Right atrium auricular region (tissue), 2 donors: ENCODE measurements at regions not wholly inside any gene's neighbourhood (a gene's known extent, or its start where the extent isn't known, plus 50 kb on each side); places are given as distances from the start of the nearest gene placed in this dataset.
A peak's percentile ranks its signal among the peaks of the same experiment; 100 is the strongest.

Experiments used
- DNase-seq: peaks from one replicate; pipeline ENCODE4 v3.0.0-alpha.2; 2019; ENCODE audit warnings: low spot score
- H3K27ac ChIP-seq, 2 donors: fragments of 200-600 bp; sonication (generic); 1 replicate in 1 of 2; 2 replicates in 1 of 2; pipeline ENCODE4 v1.5.1; 2016 to 2019
- H3K27me3 ChIP-seq, 2 donors: fragments of 200-600 bp; sonication (generic); one replicate each; pipeline versions ENCODE4 v1.5.1 to v1.6.0; 2017 to 2019
- H3K36me3 ChIP-seq: fragments of 200-600 bp; sonication (generic); one replicate; pipeline ENCODE4 v1.5.1; 2016
- H3K4me1 ChIP-seq, 2 donors: fragments of 200-600 bp; sonication (generic); one replicate each; pipeline versions ENCODE4 v1.5.1 to v1.6.0; 2017 to 2019
- H3K4me3 ChIP-seq, 2 donors: fragments of 200-600 bp; sonication (generic); 1 replicate in 1 of 2; 2 replicates in 1 of 2; pipeline ENCODE4 v1.5.1; 2017 to 2019; ENCODE audit warnings: mild to moderate bottlenecking in 1 of 2, moderate library complexity in 1 of 2
- H3K9me3 ChIP-seq, 2 donors: fragments of 200-600 bp; sonication (generic); one replicate each; pipeline ENCODE4 v1.5.1; 2019
- TF ChIP-seq, protein P1 (sequence below), 2 donors: fragments of 200-600 bp; sonication (generic); IDR thresholded peaks; one replicate each; pipeline ENCODE4 v1.5.1; 2019; ENCODE audit warnings: antibody characterized with exemption in 2 of 2

DNA sequence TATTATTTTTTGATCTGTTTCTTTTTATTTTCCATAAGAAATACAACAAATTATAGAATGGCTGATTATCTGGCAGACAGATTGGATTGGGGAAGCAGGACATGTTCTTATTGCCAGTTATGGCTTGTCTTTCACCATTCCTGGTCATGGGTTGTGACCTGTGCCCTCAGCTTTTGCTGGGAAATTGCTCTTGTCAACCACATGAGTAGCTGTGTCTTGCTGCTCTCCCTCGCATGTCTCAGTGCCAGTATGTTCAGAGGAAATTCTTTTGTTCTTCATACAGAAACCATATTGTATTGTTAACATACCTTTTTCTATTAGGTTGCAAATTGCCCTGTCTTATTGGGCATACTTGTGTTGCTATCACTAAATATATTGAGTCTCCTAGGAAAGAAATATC is 344.1 kb downstream of the OSTF1 start:
- Histone ChIP-seq H3K27ac (peak overlapping the region; percentile 49 to 68), H3K4me3 (no peak overlapping the region)

DNA sequence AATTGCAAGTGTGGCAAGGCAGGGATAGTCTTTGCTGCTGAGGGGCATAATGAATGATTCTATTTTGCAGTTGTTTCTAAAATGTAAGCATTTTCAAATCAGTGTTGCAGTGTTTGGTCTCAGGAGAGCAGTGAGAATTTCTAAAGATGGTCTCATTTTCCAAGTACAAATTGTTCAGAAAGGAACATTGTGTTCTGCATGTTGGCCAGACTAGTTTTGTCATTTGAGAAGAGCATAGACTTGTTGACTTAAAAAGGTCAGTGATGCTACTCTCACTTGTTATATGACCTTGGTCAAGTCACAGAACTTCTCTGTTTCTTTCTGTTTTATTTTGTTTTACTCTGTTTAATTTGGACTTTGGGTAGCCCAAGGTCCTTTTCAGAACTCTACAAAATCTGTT is 344.6 kb downstream of the OSTF1 start:
- no peaks in the 10 kb centered on the region for H3K36me3 ChIP-seq
- TF ChIP-seq, protein P1, sequence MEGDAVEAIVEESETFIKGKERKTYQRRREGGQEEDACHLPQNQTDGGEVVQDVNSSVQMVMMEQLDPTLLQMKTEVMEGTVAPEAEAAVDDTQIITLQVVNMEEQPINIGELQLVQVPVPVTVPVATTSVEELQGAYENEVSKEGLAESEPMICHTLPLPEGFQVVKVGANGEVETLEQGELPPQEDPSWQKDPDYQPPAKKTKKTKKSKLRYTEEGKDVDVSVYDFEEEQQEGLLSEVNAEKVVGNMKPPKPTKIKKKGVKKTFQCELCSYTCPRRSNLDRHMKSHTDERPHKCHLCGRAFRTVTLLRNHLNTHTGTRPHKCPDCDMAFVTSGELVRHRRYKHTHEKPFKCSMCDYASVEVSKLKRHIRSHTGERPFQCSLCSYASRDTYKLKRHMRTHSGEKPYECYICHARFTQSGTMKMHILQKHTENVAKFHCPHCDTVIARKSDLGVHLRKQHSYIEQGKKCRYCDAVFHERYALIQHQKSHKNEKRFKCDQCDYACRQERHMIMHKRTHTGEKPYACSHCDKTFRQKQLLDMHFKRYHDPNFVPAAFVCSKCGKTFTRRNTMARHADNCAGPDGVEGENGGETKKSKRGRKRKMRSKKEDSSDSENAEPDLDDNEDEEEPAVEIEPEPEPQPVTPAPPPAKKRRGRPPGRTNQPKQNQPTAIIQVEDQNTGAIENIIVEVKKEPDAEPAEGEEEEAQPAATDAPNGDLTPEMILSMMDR (IDR thresholded peaks at IDR 0.05): no peak
- H3K4me3 ChIP-seq: no peak overlapping the region
- peaks cover 0 to 13% of the 10 kb centered on the region in 2 donors for H3K4me1 ChIP-seq
- H3K27me3 ChIP-seq: no peaks in the 10 kb centered on the region
- peak overlapping the region; percentile 53 to 68 for H3K27ac ChIP-seq
- DNase-seq: no peak
- no peaks in the 10 kb centered on the region for H3K9me3 ChIP-seq

More for the DNA sequence above, 344.1 kb downstream of the OSTF1 start:
- DNase-seq: no peak
- Histone ChIP-seq H3K27me3 (no peaks in the 10 kb centered on the region), H3K36me3 (no peaks in the 10 kb centered on the region), H3K9me3 (no peaks in the 10 kb centered on the region), H3K4me1 (peaks cover 0 to 13% of the 10 kb centered on the region in 2 donors)
- TF ChIP-seq, protein P1 (IDR thresholded peaks at IDR 0.05): no peak

DNA sequence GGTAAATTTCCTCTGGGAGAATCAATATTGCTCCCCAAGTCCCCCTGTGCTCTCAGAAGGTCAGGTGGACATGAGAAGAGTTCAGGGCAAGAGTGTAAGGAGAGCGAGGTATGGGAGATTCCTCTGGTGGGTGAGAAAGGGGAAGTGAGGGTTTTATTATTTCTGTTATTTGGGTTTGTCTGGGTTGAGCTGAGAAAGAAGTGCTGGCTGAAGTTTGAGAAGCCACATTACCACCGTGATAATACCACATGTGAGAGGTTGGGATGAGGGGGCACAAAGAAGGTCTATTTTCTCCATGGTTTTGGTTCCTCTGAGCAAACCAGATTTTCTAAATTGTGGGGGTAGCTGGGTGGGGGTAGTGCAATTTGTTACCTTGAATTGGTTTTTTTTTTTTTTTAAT is 350.4 kb downstream of the OSTF1 start:
- Histone ChIP-seq H3K36me3 (no peaks in the 10 kb centered on the region), H3K9me3 (no peaks in the 10 kb centered on the region), H3K4me3 (no peak overlapping the region), H3K4me1 (no peaks in the 10 kb centered on the region), H3K27ac (no peak overlapping the region), H3K27me3 (no peaks in the 10 kb centered on the region)
- DNase-seq: no peak
- TF ChIP-seq, protein P1 (IDR thresholded peaks at IDR 0.05): no peak

DNA sequence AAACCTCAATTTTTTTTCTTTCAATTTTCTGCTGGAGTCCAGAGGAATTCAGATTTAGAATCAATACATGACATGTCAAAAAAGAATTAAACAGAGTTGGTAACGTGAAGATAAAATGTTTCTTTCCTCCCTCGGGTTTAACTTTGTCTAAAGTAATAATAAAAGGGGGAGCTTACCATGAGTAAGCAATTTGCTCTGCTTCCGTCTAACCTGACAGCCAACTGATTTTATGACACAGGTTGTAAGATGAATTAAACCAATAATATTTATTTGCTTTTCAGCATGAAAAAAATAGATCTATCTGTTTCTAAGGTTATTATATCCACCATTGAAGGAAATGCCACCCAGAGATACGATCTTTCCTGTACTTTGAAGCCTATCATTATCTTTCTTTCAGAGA is 352.6 kb downstream of the OSTF1 start:
- H3K4me3 ChIP-seq: no peak overlapping the region
- no peaks in the 10 kb centered on the region for H3K4me1 ChIP-seq
- no peaks in the 10 kb centered on the region for H3K27me3 ChIP-seq
- TF ChIP-seq, protein P1 (IDR thresholded peaks at IDR 0.05): no peak
- no peaks in the 10 kb centered on the region for H3K36me3 ChIP-seq
- H3K27ac ChIP-seq: no peak overlapping the region
- H3K9me3 ChIP-seq: no peaks in the 10 kb centered on the region
- DNase-seq: no peak

DNA sequence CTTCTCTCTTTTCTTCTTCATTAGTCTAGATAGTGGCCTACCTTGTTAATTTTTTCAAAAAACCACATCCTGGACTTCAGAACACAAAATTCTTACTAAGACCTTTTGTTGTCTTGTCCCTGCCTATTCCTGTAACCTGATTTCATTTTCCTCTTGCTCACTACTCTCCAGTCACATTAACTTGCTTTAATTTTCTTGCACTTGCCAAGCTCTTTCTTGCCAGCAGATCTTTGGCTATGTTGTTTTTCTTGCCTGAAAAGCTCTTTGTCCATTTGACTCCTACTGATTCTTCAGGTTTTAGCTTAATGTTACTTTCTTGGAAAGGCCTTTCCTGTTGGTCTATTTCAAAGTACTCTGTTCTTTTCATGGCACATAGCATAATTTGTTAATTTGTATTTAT is 356.8 kb downstream of the OSTF1 start:
- no peaks in the 10 kb centered on the region for H3K9me3 ChIP-seq
- TF ChIP-seq, protein P1 (IDR thresholded peaks at IDR 0.05): no peak
- H3K4me1 ChIP-seq: peaks cover 0 to 9% of the 10 kb centered on the region in 2 donors
- H3K27ac ChIP-seq: no peak overlapping the region
- no peak overlapping the region for H3K4me3 ChIP-seq
- no peaks in the 10 kb centered on the region for H3K36me3 ChIP-seq
- H3K27me3 ChIP-seq: no peaks in the 10 kb centered on the region
- no peak for DNase-seq

DNA sequence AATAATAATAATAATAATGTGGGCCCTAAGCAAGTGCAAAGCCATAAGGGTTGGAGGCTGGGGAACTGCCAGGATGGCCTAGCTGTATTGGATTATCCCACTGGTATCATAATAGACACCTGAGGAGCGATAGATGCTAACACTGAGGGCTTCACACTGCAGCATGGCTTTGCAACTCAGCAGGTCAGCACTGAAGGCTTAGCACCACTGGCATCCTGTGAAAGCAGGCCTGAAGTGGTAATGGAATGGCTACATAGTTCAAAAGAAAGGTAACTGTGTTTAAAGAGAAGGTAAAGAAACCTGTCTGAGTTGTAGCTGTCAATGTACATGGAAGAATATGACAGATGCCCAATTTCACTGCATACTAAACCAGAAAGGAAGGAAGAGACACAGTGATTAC is 359.0 kb downstream of the OSTF1 start:
- H3K27ac ChIP-seq: no peak overlapping the region
- TF ChIP-seq, protein P1 (IDR thresholded peaks at IDR 0.05): no peak
- H3K9me3 ChIP-seq: no peaks in the 10 kb centered on the region

More for the DNA sequence above, 359.0 kb downstream of the OSTF1 start:
- DNase-seq: no peak
- Histone ChIP-seq H3K4me3 (no peak overlapping the region), H3K27me3 (no peaks in the 10 kb centered on the region), H3K4me1 (peaks cover 0 to 25% of the 10 kb centered on the region in 2 donors), H3K36me3 (no peaks in the 10 kb centered on the region)
